VCaP (cell line): ENCODE measurements at regions not wholly inside any gene's neighbourhood (a gene's known extent, or its start where the extent isn't known, plus 50 kb on each side); places are given as distances from the start of the nearest gene placed in this dataset.

Experiments used
- H3K27ac ChIP-seq: fragments of 450-650 bp; 2 replicates; pipeline ENCODE4 v1.5.1; 2017
- CTCF ChIP-seq: fragments of 450-650 bp; conservative IDR thresholded peaks from 2 replicates; pipeline ENCODE4 v1.5.1; 2017; ENCODE audit warnings: mild to moderate bottlenecking, moderate library complexity

- no peak for TF ChIP-seq CTCF
- no peak overlapping the region for H3K27ac ChIP-seq
Observed at GRCh38 chr6:66638518-66638917, 931.5 kb upstream of the EYS start.

- H3K27ac ChIP-seq: no peak overlapping the region
- TF ChIP-seq CTCF: no peak
Observed at GRCh38 chr6:66638099-66638498, 931.1 kb upstream of the EYS start.

- no peak for TF ChIP-seq CTCF
- no peak overlapping the region for H3K27ac ChIP-seq
Observed at GRCh38 chr6:66628917-66629316, 921.9 kb upstream of the EYS start.

GRCh38 chr6:66623050-66623449 is 916.0 kb upstream of the EYS start:
- no peak overlapping the region for H3K27ac ChIP-seq
- no peak for TF ChIP-seq CTCF

GRCh38 chr6:66605971-66606370 is 898.9 kb upstream of the EYS start:
- TF ChIP-seq CTCF: no peak

GRCh38 chr6:66605011-66605410 is 898.0 kb upstream of the EYS start:
- no peak overlapping the region for H3K27ac ChIP-seq
- TF ChIP-seq CTCF: no peak

More at GRCh38 chr6:66605971-66606370, 898.9 kb upstream of the EYS start:
- H3K27ac ChIP-seq: no peak overlapping the region

GRCh38 chr6:66599541-66599940 is 892.5 kb upstream of the EYS start:
- no peak for TF ChIP-seq CTCF

GRCh38 chr6:66578362-66578761 is 871.3 kb upstream of the EYS start:
- no peak overlapping the region for H3K27ac ChIP-seq
- TF ChIP-seq CTCF: no peak

More at GRCh38 chr6:66599541-66599940, 892.5 kb upstream of the EYS start:
- H3K27ac ChIP-seq: no peak overlapping the region
